ENCODE measurements at regions not wholly inside any gene's neighbourhood (a gene's known extent, or its start where the extent isn't known, plus 50 kb on each side); places are given as distances from the start of the nearest gene placed in this dataset.

DNA sequence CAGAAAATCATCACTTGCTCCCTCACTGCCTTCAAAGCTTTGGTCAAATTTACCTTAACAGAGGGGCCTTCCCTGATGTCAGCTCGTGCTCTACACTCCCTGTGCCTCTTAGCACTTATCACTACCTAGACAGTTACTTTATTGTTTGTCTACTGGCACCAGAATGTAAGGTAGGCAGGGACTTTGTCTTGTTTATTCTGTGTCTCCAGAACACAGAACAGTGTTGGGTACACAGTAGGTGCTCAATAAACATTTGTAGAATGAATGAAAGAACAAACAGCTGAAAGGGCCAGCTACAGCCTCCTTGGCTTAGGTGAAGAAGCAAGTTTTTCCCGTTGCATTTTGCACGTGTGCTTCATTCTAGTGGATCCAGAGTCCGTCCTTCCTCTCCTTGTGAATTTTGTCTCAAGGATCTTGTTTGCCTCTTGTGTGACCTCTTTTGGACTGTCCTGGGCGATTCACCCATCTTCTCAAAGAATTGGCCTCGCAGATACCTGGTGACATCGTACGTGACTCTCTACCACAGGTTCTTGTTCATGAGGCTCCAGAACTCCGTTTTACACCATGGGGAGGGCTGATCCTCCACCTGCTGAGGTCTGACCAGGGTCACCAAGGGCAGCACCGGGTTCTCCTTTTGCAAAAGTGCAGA is 84.2 kb upstream of the ARMC2 start:
- no peaks in the 10 kb centered on the region for H3K27me3 ChIP-seq (ENCODE audit: insufficient read depth, low read depth, low read length)
- no peak overlapping the region for H3K4me2 ChIP-seq (ENCODE audit: low read length)
- no peak overlapping the region for H3K4me3 ChIP-seq (ENCODE audit: low read length)

GRCh38 chr6:108764580-108764950 is 83.7 kb upstream of the ARMC2 start:
- H3K9me3 ChIP-seq (ENCODE audit: low read length): no peaks in the 10 kb centered on the region
- no peak overlapping the region for H3K4me3 ChIP-seq (ENCODE audit: low read length)
- H2AFZ ChIP-seq (ENCODE audit: low read depth, low read length): no peak overlapping the region
- H3K27ac ChIP-seq (ENCODE audit: low read length): no peak overlapping the region
- H3K79me2 ChIP-seq (replicated peaks; ENCODE audit: insufficient read depth, low read length): no peaks in the 10 kb centered on the region
- no peak overlapping the region for H3K4me2 ChIP-seq (ENCODE audit: low read length)
- no peaks in the 10 kb centered on the region for H3K9me2 ChIP-seq (ENCODE audit: insufficient read depth, low read length)
- no peaks in the 10 kb centered on the region for H4K20me1 ChIP-seq (ENCODE audit: insufficient read depth)
- H3F3A ChIP-seq (ENCODE audit: insufficient read depth, low read length, poor library complexity, severe bottlenecking): no peaks in the 10 kb centered on the region
- no peaks in the 10 kb centered on the region for H3K36me3 ChIP-seq (ENCODE audit: insufficient read depth, low read length)
- H3K27me3 ChIP-seq (ENCODE audit: insufficient read depth, low read depth, low read length): no peaks in the 10 kb centered on the region
- no peak for TF ChIP-seq POLR2AphosphoS5 (IDR thresholded peaks at IDR 0.05)
- TF ChIP-seq EZH2 (IDR thresholded peaks at IDR 0.05; ENCODE audit: borderline replicate concordance, insufficient read depth, low read length, poor library complexity, severe bottlenecking): no peak
- TF ChIP-seq MXI1 (conservative IDR thresholded peaks at IDR 0.05; ENCODE audit: poor library complexity, severe bottlenecking): no peak
- TF ChIP-seq TAF1 (IDR thresholded peaks at IDR 0.05; ENCODE audit: low read depth): no peak
- TF ChIP-seq, protein P1, sequence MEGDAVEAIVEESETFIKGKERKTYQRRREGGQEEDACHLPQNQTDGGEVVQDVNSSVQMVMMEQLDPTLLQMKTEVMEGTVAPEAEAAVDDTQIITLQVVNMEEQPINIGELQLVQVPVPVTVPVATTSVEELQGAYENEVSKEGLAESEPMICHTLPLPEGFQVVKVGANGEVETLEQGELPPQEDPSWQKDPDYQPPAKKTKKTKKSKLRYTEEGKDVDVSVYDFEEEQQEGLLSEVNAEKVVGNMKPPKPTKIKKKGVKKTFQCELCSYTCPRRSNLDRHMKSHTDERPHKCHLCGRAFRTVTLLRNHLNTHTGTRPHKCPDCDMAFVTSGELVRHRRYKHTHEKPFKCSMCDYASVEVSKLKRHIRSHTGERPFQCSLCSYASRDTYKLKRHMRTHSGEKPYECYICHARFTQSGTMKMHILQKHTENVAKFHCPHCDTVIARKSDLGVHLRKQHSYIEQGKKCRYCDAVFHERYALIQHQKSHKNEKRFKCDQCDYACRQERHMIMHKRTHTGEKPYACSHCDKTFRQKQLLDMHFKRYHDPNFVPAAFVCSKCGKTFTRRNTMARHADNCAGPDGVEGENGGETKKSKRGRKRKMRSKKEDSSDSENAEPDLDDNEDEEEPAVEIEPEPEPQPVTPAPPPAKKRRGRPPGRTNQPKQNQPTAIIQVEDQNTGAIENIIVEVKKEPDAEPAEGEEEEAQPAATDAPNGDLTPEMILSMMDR (IDR thresholded peaks at IDR 0.05; ENCODE audit: poor library complexity, severe bottlenecking): no peak
- TF ChIP-seq RAD21 (conservative IDR thresholded peaks at IDR 0.05): no peak
- no peak for TF ChIP-seq EP300 (conservative IDR thresholded peaks at IDR 0.05; ENCODE audit: poor library complexity, severe bottlenecking)
- no peak for TF ChIP-seq SMC3 (conservative IDR thresholded peaks at IDR 0.05; ENCODE audit: poor library complexity)
- TF ChIP-seq, protein P2, sequence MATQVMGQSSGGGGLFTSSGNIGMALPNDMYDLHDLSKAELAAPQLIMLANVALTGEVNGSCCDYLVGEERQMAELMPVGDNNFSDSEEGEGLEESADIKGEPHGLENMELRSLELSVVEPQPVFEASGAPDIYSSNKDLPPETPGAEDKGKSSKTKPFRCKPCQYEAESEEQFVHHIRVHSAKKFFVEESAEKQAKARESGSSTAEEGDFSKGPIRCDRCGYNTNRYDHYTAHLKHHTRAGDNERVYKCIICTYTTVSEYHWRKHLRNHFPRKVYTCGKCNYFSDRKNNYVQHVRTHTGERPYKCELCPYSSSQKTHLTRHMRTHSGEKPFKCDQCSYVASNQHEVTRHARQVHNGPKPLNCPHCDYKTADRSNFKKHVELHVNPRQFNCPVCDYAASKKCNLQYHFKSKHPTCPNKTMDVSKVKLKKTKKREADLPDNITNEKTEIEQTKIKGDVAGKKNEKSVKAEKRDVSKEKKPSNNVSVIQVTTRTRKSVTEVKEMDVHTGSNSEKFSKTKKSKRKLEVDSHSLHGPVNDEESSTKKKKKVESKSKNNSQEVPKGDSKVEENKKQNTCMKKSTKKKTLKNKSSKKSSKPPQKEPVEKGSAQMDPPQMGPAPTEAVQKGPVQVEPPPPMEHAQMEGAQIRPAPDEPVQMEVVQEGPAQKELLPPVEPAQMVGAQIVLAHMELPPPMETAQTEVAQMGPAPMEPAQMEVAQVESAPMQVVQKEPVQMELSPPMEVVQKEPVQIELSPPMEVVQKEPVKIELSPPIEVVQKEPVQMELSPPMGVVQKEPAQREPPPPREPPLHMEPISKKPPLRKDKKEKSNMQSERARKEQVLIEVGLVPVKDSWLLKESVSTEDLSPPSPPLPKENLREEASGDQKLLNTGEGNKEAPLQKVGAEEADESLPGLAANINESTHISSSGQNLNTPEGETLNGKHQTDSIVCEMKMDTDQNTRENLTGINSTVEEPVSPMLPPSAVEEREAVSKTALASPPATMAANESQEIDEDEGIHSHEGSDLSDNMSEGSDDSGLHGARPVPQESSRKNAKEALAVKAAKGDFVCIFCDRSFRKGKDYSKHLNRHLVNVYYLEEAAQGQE (IDR thresholded peaks at IDR 0.05; ENCODE audit: borderline replicate concordance): no peak
- no peak overlapping the region for H3K9ac ChIP-seq (ENCODE audit: low read length)

More for the DNA sequence above, 84.2 kb upstream of the ARMC2 start:
- no peak overlapping the region for H2AFZ ChIP-seq (ENCODE audit: low read depth, low read length)
- H3K27ac ChIP-seq (ENCODE audit: low read length): no peak overlapping the region
- TF ChIP-seq EP300 (conservative IDR thresholded peaks at IDR 0.05; ENCODE audit: poor library complexity, severe bottlenecking): no peak
- TF ChIP-seq SMC3 (conservative IDR thresholded peaks at IDR 0.05; ENCODE audit: poor library complexity): no peak
- no peak for TF ChIP-seq EZH2 (IDR thresholded peaks at IDR 0.05; ENCODE audit: borderline replicate concordance, insufficient read depth, low read length, poor library complexity, severe bottlenecking)
- TF ChIP-seq POLR2AphosphoS5 (IDR thresholded peaks at IDR 0.05): no peak
- TF ChIP-seq, protein P1 (IDR thresholded peaks at IDR 0.05; ENCODE audit: poor library complexity, severe bottlenecking): no peak
- TF ChIP-seq MXI1 (conservative IDR thresholded peaks at IDR 0.05; ENCODE audit: poor library complexity, severe bottlenecking): no peak
- TF ChIP-seq, protein P2 (IDR thresholded peaks at IDR 0.05; ENCODE audit: borderline replicate concordance): no peak
- no peaks in the 10 kb centered on the region for H3F3A ChIP-seq (ENCODE audit: insufficient read depth, low read length, poor library complexity, severe bottlenecking)
- no peaks in the 10 kb centered on the region for H3K9me3 ChIP-seq (ENCODE audit: low read length)
- H3K9ac ChIP-seq (ENCODE audit: low read length): no peak overlapping the region
- H3K79me2 ChIP-seq (replicated peaks; ENCODE audit: insufficient read depth, low read length): no peaks in the 10 kb centered on the region
- H3K36me3 ChIP-seq (ENCODE audit: insufficient read depth, low read length): no peaks in the 10 kb centered on the region
- no peaks in the 10 kb centered on the region for H3K9me2 ChIP-seq (ENCODE audit: insufficient read depth, low read length)
- H4K20me1 ChIP-seq (ENCODE audit: insufficient read depth): no peaks in the 10 kb centered on the region

All from neural cell (in vitro differentiated cells).